ENCODE measurements at regions not wholly inside any gene's neighbourhood (a gene's known extent, or its start where the extent isn't known, plus 50 kb on each side); places are given as distances from the start of the nearest gene placed in this dataset.

DNA sequence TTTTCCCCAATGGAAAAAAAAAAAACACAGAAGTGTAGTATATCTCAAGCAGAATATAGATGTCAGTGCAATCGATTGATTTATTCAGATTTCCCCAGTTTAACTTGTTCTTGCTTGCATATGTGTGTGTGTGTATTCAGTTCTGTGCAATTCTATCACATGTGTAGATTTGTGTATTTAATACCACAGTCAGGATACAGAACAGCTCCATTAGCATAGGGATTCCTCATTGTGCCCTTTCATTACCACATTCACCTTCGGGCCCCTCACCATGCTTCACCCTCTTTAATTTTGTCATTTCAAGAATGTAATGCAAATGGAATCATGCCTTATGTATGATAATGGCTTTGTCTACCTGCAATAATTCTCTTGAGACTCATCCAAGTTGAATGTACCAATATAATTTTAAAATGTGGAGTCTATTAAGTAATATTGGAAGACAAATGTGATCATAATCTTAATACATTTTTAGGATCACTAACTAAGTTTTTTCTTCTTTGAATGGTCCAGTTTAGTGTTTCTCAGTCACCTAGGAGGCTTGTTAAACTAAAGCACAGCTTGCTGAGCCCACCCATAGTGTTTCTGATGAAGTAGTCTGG, 187.9 kb downstream of the TENT5A start:
- TF ChIP-seq, protein P1, sequence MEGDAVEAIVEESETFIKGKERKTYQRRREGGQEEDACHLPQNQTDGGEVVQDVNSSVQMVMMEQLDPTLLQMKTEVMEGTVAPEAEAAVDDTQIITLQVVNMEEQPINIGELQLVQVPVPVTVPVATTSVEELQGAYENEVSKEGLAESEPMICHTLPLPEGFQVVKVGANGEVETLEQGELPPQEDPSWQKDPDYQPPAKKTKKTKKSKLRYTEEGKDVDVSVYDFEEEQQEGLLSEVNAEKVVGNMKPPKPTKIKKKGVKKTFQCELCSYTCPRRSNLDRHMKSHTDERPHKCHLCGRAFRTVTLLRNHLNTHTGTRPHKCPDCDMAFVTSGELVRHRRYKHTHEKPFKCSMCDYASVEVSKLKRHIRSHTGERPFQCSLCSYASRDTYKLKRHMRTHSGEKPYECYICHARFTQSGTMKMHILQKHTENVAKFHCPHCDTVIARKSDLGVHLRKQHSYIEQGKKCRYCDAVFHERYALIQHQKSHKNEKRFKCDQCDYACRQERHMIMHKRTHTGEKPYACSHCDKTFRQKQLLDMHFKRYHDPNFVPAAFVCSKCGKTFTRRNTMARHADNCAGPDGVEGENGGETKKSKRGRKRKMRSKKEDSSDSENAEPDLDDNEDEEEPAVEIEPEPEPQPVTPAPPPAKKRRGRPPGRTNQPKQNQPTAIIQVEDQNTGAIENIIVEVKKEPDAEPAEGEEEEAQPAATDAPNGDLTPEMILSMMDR (IDR thresholded peaks at IDR 0.05): no peak
- TF ChIP-seq POLR2AphosphoS5 (IDR thresholded peaks at IDR 0.05) (no peak), EP300 (IDR thresholded peaks at IDR 0.05) (no peak)

Measured in stomach (tissue), 4 donors.